Activated CD8-positive, alpha-beta T cell treated with anti-CD3 and anti-CD28 coated beads for 36 hours (primary cell): ENCODE measurements at regions not wholly inside any gene's neighbourhood (a gene's known extent, or its start where the extent isn't known, plus 50 kb on each side); places are given as distances from the start of the nearest gene placed in this dataset.

Experiments
- ATAC-seq: fragments of 200-7000 bp; cut with Tn5 transposase; one replicate; pipeline ENCODE4 v1.10.0; 2021; ENCODE audit warnings: mild to moderate bottlenecking, moderate library complexity
- CTCF ChIA-PET: fragments of 350-600 bp; sonication (Branson Sonifier 250); formaldehyde crosslinking; loops from one replicate; lab custom pipeline; 2021; ENCODE audit warnings: antibody characterized with exemption; lab: Charles Lee
- POLR2A ChIA-PET: fragments of 350-600 bp; sonication (Branson Sonifier 250); formaldehyde crosslinking; loops from one replicate; lab custom pipeline; 2021; ENCODE audit warnings: antibody characterized with exemption; lab: Charles Lee
- DNase-seq: peaks from one replicate; pipeline ENCODE4 v3.0.0-alpha.2; 2020
- H3K27ac Mint-ChIP-seq: one replicate; pipeline ENCODE4 v1.8.0; 2021; ENCODE audit warnings: mild to moderate bottlenecking, mixed read lengths
- H3K27me3 Mint-ChIP-seq: one replicate; pipeline ENCODE4 v1.8.0; 2021; ENCODE audit warnings: mixed read lengths
- H3K36me3 Mint-ChIP-seq: one replicate; pipeline ENCODE4 v1.8.0; 2021; ENCODE audit warnings: low read depth, mixed read lengths
- H3K4me1 Mint-ChIP-seq: one replicate; pipeline ENCODE4 v1.8.0; 2021; ENCODE audit warnings: low read depth, mixed read lengths
- H3K4me3 Mint-ChIP-seq: one replicate; pipeline ENCODE4 v1.8.0; 2021; ENCODE audit warnings: mild to moderate bottlenecking, moderate library complexity, mixed read lengths
- H3K9me3 Mint-ChIP-seq: one replicate; pipeline ENCODE4 v1.8.0; 2021; ENCODE audit warnings: mixed read lengths
- CTCF ChIP-seq: fragments of 200-600 bp; IDR thresholded peaks from one replicate; pipeline ENCODE4 v1.8.0; 2022; ENCODE audit warnings: antibody characterized with exemption, mild to moderate bottlenecking
- intact Hi-C: fragments of 100-400 bp; cut with micrococcal nuclease; formaldehyde crosslinking; loops from one replicate; pipeline ENCODE4 v1.10.0; 2022

GRCh38 chr10:62687230-62687748, 117.2 kb upstream of the ADO start:
- DNase-seq (no peak), ATAC-seq (peak; percentile 76)
- Mint-ChIP-seq H3K4me3 (no peak overlapping the region), H3K4me1 (peaks cover 51% of the 10 kb centered on the region), H3K27ac (no peak overlapping the region), H3K9me3 (peaks cover 24% of the 10 kb centered on the region), H3K27me3 (no peaks in the 10 kb centered on the region), H3K36me3 (peaks cover 18% of the 10 kb centered on the region)
- POLR2A ChIA-PET, result interaction anchor here (0.7 kb wide), 1 partner anchor 82 kb away, joined by 4 read pairs; no protein-coding TSS in a partner anchor
- CTCF ChIA-PET, result interaction anchor here (1.0 to 1.2 kb wide), 2 partner anchors 64 to 113 kb away, joined by 3 read pairs; no protein-coding TSS in a partner anchor
- TF ChIP-seq CTCF, result no peak
- intact Hi-C loops, result no loop called here

- Mint-ChIP-seq H3K4me3 (peak overlapping the region; percentile 18), H3K9me3 (peaks cover 21% of the 10 kb centered on the region), H3K27me3 (no peaks in the 10 kb centered on the region), H3K36me3 (peaks cover 15% of the 10 kb centered on the region), H3K4me1 (peaks cover 45% of the 10 kb centered on the region), H3K27ac (peak overlapping the region; percentile 72)
- CTCF ChIA-PET, result interaction anchor here (0.9 to 2.1 kb wide), 2 partner anchors 8 to 9 kb away, joined by 3 to 7 read pairs; no protein-coding TSS in a partner anchor
- no peak for DNase-seq
- POLR2A ChIA-PET, result interaction anchor here (1.4 kb wide), 1 partner anchor 8 kb away, joined by 3 read pairs; no protein-coding TSS in a partner anchor
- no peak for ATAC-seq
- TF ChIP-seq CTCF, result no peak
- intact Hi-C loops, result no loop called here
Observed at GRCh38 chr10:62688971-62689700, 115.4 kb upstream of the ADO start.

GRCh38 chr10:62689712-62690111, 114.8 kb upstream of the ADO start:
- peak; percentile 41 for ATAC-seq
- DNase-seq, result no peak
- POLR2A ChIA-PET, result interaction anchor here (1.1 to 1.4 kb wide), 2 partner anchors 8 to 384 kb away, joined by 3 read pairs; no protein-coding TSS in a partner anchor
- CTCF ChIA-PET, result interaction anchor here (0.9 to 2.1 kb wide), 4 partner anchors 8 to 79 kb away, joined by 3 to 7 read pairs (median 4); no protein-coding TSS in a partner anchor
- Mint-ChIP-seq H3K4me1 (peaks cover 51% of the 10 kb centered on the region), H3K27me3 (no peaks in the 10 kb centered on the region), H3K27ac (peak overlapping the region; percentile 72), H3K36me3 (peaks cover 15% of the 10 kb centered on the region), H3K4me3 (peak overlapping the region; percentile 18), H3K9me3 (peaks cover 20% of the 10 kb centered on the region)
- no peak for TF ChIP-seq CTCF
- intact Hi-C loops, result no loop called here

GRCh38 chr10:62690703-62691102, 113.8 kb upstream of the ADO start:
- Mint-ChIP-seq H3K27ac (peak overlapping the region; percentile 72), H3K4me3 (no peak overlapping the region), H3K9me3 (peaks cover 20% of the 10 kb centered on the region), H3K4me1 (peaks cover 60% of the 10 kb centered on the region), H3K36me3 (peaks cover 15% of the 10 kb centered on the region), H3K27me3 (no peaks in the 10 kb centered on the region)
- peak; percentile 21 for TF ChIP-seq CTCF
- ATAC-seq (peak; percentile 37), DNase-seq (peak; percentile 34)
- POLR2A ChIA-PET, result interaction anchor here (1.1 kb wide), 1 partner anchor 385 kb away, joined by 3 read pairs; no protein-coding TSS in a partner anchor
- intact Hi-C loops, result no loop called here
- CTCF ChIA-PET, result interaction anchor here (1.5 to 2.1 kb wide), 3 partner anchors 9 to 80 kb away, joined by 4 to 7 read pairs (median 5); no protein-coding TSS in a partner anchor

GRCh38 chr10:62691336-62691735, 113.2 kb upstream of the ADO start:
- ATAC-seq (no peak), DNase-seq (no peak)
- peaks cover 11% of the 10 kb centered on the region for H3K36me3 Mint-ChIP-seq
- POLR2A ChIA-PET, result no interaction called here
- CTCF ChIA-PET, result interaction anchor here (1.5 to 2.1 kb wide), 3 partner anchors 9 to 14 kb away, joined by 4 to 7 read pairs (median 5); no protein-coding TSS in a partner anchor
- H3K27me3 Mint-ChIP-seq, result no peaks in the 10 kb centered on the region
- peaks cover 57% of the 10 kb centered on the region for H3K4me1 Mint-ChIP-seq
- intact Hi-C loops, result no loop called here
- no peak overlapping the region for H3K4me3 Mint-ChIP-seq
- H3K27ac Mint-ChIP-seq, result peak overlapping the region; percentile 72
- no peak for TF ChIP-seq CTCF
- H3K9me3 Mint-ChIP-seq, result peaks cover 14% of the 10 kb centered on the region
